Suprapubic skin (tissue), 4 donors: ENCODE measurements at regions not wholly inside any gene's neighbourhood (a gene's known extent, or its start where the extent isn't known, plus 50 kb on each side); places are given as distances from the start of the nearest gene placed in this dataset.

Experiments used
- CTCF ChIP-seq, 2 donors: fragments of 200-600 bp in 1 of 2; fragments of 450-650 bp in 1 of 2; sonication (generic) in 1 of 2; IDR thresholded peaks; one replicate each; pipeline ENCODE4 v1.5.1; 2016 to 2019; ENCODE audit warnings: antibody characterized with exemption in 2 of 2, mild to moderate bottlenecking in 1 of 2, moderate library complexity in 1 of 2
- EP300 ChIP-seq: sonication (generic); formaldehyde crosslinking; IDR thresholded peaks from one replicate; pipeline ENCODE4 v1.6.1; 2017; ENCODE audit warnings: antibody characterized with exemption
- POLR2AphosphoS5 ChIP-seq, 3 donors: sonication (generic); formaldehyde crosslinking; IDR thresholded peaks; one replicate each; pipeline ENCODE4 v1.6.1; 2017; ENCODE audit warnings: antibody characterized with exemption in 3 of 3

DNA sequence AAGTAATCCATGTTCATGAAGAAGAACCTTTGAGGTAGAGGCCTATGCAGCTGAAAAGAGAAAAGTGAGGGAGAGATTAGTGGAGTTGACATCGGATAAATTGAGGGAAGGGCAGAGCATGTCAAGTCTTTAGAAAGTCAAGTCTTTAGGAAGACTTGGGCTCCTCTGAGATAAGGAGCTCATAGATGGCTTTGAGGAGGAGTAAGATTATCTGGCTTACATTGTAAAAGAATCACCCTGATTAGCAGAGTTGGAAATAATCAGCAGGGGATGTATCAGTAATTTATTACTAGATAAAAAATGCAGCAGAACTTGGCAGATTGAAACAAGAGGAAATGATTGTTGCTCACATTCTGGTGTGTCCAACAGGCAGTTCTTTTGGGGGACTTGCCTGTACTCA is 727.2 kb upstream of the WWC1 start:
- TF ChIP-seq CTCF (IDR thresholded peaks at IDR 0.05) (no peak), POLR2AphosphoS5 (IDR thresholded peaks at IDR 0.05) (no peak), EP300 (no peak)
